CD4-positive, alpha-beta T cell (primary cell): ENCODE measurements at regions not wholly inside any gene's neighbourhood (a gene's known extent, or its start where the extent isn't known, plus 50 kb on each side); places are given as distances from the start of the nearest gene placed in this dataset.

Source experiments
- ATAC-seq: fragments of 200-7000 bp; cut with Tn5 transposase; one replicate; pipeline ENCODE4 v1.10.0; 2022; ENCODE audit warnings: mild to moderate bottlenecking; ENCODE audit not compliant: poor library complexity
- CTCF ChIA-PET: fragments of 350-600 bp; sonication (Branson Sonifier 250); formaldehyde crosslinking; loops from one replicate; lab custom pipeline; 2021; ENCODE audit warnings: antibody characterized with exemption, inconsistent platforms; lab: Charles Lee
- POLR2A ChIA-PET: fragments of 350-600 bp; sonication (Branson Sonifier 250); formaldehyde crosslinking; loops from one replicate; lab custom pipeline; 2021; ENCODE audit warnings: antibody characterized with exemption, inconsistent platforms; lab: Charles Lee
- DNase-seq, 14 experiments: peaks; one replicate each; pipeline ENCODE4 v3.0.0-alpha.2; 2013 to 2020; ENCODE audit warnings: mixed read lengths in 2 of 14
- H3K27ac ChIP-seq, 2 donors: one replicate each; pipeline versions ENCODE4 v1.5.1 to v1.7.0; 2013; ENCODE audit warnings: low read length in 2 of 2, low read depth in 1 of 2, mild to moderate bottlenecking in 1 of 2
- H3K27me3 ChIP-seq, 2 experiments: 1 replicate in 1 of 2; 2 replicates in 1 of 2; pipeline versions ENCODE4 v1.6.1 to v1.7.0; 2013; ENCODE audit warnings: low read length in 2 of 2, control low read depth in 1 of 2, mild to moderate bottlenecking in 1 of 2, moderate library complexity in 1 of 2; ENCODE audit not compliant: insufficient read depth in 2 of 2, control insufficient read depth in 1 of 2
- H3K36me3 ChIP-seq: one replicate; pipeline ENCODE4 v1.6.1; 2013; ENCODE audit warnings: low read length, control low read depth; ENCODE audit not compliant: insufficient read depth
- H3K4me1 ChIP-seq: one replicate; pipeline ENCODE4 v1.6.1; 2013; ENCODE audit warnings: low read length, control low read depth; ENCODE audit not compliant: insufficient read depth
- H3K4me3 ChIP-seq: one replicate; pipeline ENCODE4 v1.5.1; 2013; ENCODE audit warnings: mild to moderate bottlenecking, low read length, moderate library complexity
- H3K9me3 ChIP-seq, 2 experiments: 1 replicate in 1 of 2; 2 replicates in 1 of 2; pipeline versions ENCODE4 v1.6.1 to v1.7.0; 2013; ENCODE audit warnings: low read length in 2 of 2, mild to moderate bottlenecking in 2 of 2, control low read depth in 1 of 2, moderate library complexity in 1 of 2; ENCODE audit not compliant: control insufficient read depth in 1 of 2, insufficient read depth in 1 of 2
- H3K27ac Mint-ChIP-seq: one replicate; pipeline ENCODE4 v1.8.0; 2020; ENCODE audit warnings: mixed read lengths
- H3K27me3 Mint-ChIP-seq: one replicate; pipeline ENCODE4 v1.8.0; 2021; ENCODE audit warnings: mixed read lengths
- H3K36me3 Mint-ChIP-seq: one replicate; pipeline ENCODE4 v1.8.0; 2021; ENCODE audit warnings: low read depth, mixed read lengths
- H3K4me1 Mint-ChIP-seq: one replicate; pipeline ENCODE4 v1.8.0; 2021; ENCODE audit warnings: low read depth, mixed read lengths
- H3K4me3 Mint-ChIP-seq: one replicate; pipeline ENCODE4 v1.8.0; 2020; ENCODE audit warnings: mild to moderate bottlenecking, mixed read lengths
- H3K9me3 Mint-ChIP-seq: one replicate; pipeline ENCODE4 v1.8.0; 2020; ENCODE audit warnings: mixed read lengths
- CTCF ChIP-seq: fragments of 200-600 bp; IDR thresholded peaks from one replicate; pipeline ENCODE4 v1.8.0; 2022; ENCODE audit warnings: antibody characterized with exemption, mild to moderate bottlenecking
- intact Hi-C, 2 experiments: fragments of 100-400 bp; cut with DNase I in 1 of 2; cut with micrococcal nuclease in 1 of 2; formaldehyde crosslinking; loops; one replicate each; pipeline versions ENCODE4 v1.15.1 to v1.9.0; 2023 to 2025; cut with DNase I, micrococcal nuclease

GRCh38 chr21:35737449-35737848, 322.9 kb downstream of the SETD4 start:
- H3K4me1 ChIP-seq: no peaks in the 10 kb centered on the region
- H3K27ac Mint-ChIP-seq: no peak overlapping the region
- H3K27ac ChIP-seq: no peak overlapping the region
- peaks cover 7% of the 10 kb centered on the region for H3K4me1 Mint-ChIP-seq
- no peaks in the 10 kb centered on the region for H3K36me3 ChIP-seq
- no peaks in the 10 kb centered on the region for H3K27me3 Mint-ChIP-seq
- no peak for TF ChIP-seq CTCF
- no peak for DNase-seq
- intact Hi-C loops: no loop called here
- H3K27me3 ChIP-seq: no peaks in the 10 kb centered on the region
- no peak for ATAC-seq
- no peak overlapping the region for H3K4me3 ChIP-seq
- H3K9me3 Mint-ChIP-seq: no peaks in the 10 kb centered on the region
- ChIA-PET CTCF (no interaction called here), POLR2A (no interaction called here)
- H3K36me3 Mint-ChIP-seq: no peaks in the 10 kb centered on the region
- H3K9me3 ChIP-seq: no peaks in the 10 kb centered on the region
- no peak overlapping the region for H3K4me3 Mint-ChIP-seq

DNA sequence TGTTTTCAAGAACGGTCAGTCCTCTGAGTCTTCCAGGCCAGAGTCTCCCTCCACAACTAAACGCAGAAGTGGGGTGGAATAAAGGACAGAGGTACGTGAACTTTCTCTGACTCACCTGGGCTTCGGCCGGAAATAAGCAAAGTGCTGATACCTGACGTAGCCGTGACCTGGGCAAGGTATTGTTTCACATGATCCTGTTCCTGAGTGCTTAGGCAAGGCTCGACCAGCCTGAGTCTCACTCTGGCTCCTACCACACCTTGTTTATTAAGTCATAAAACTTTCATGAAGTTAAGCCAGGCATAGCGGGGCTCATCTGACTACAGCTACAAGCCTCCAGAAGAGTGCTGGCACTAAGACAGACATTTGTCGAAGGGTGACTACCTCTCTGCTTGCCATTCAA, 327.5 kb downstream of the SETD4 start:
- no peak for DNase-seq
- peaks cover 22% of the 10 kb centered on the region for H3K27me3 Mint-ChIP-seq
- H3K9me3 Mint-ChIP-seq: no peaks in the 10 kb centered on the region
- H3K36me3 Mint-ChIP-seq: no peaks in the 10 kb centered on the region
- no peaks in the 10 kb centered on the region for H3K4me1 Mint-ChIP-seq
- ATAC-seq: no peak
- no peak for TF ChIP-seq CTCF
- H3K4me3 Mint-ChIP-seq: no peak overlapping the region
- Histone ChIP-seq H3K36me3 (no peaks in the 10 kb centered on the region), H3K9me3 (no peaks in the 10 kb centered on the region), H3K4me3 (no peak overlapping the region), H3K27me3 (peaks cover 0 to 4% of the 10 kb centered on the region in 2 experiments), H3K27ac (no peak overlapping the region), H3K4me1 (no peaks in the 10 kb centered on the region)
- CTCF ChIA-PET: no interaction called here
- intact Hi-C loops: no loop called here
- no peak overlapping the region for H3K27ac Mint-ChIP-seq
- POLR2A ChIA-PET: no interaction called here

DNA sequence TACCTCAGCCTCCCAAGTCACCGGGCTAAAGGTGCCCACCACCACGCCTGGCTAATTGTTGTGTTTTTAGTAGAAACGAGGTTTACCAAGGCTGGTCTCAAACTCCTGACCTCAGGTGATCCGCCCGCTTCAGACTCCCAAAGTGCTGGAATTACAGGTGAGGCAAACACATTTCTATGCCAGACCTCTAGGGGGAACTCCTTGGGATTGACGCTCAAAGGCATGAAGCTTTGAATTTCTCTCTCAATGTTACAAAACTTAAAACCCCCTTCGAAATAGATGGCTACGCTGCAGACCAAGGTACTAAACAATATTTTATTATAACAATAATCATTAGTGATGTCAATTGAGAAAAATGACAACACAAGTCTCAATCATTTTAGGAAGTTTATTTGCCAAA, 330.0 kb downstream of the SETD4 start:
- H3K27ac ChIP-seq: no peak overlapping the region
- H3K9me3 ChIP-seq: no peaks in the 10 kb centered on the region
- peaks cover 2 to 4% of the 10 kb centered on the region in 2 experiments for H3K27me3 ChIP-seq
- DNase-seq (no peak), ATAC-seq (no peak)
- Mint-ChIP-seq H3K9me3 (no peaks in the 10 kb centered on the region), H3K27me3 (peaks cover 37% of the 10 kb centered on the region), H3K4me1 (no peaks in the 10 kb centered on the region), H3K4me3 (no peak overlapping the region), H3K27ac (no peak overlapping the region), H3K36me3 (no peaks in the 10 kb centered on the region)
- TF ChIP-seq CTCF: no peak
- intact Hi-C loops: no loop called here
- ChIA-PET POLR2A (no interaction called here), CTCF (no interaction called here)
- H3K4me3 ChIP-seq: no peak overlapping the region
- no peaks in the 10 kb centered on the region for H3K4me1 ChIP-seq
- H3K36me3 ChIP-seq: no peaks in the 10 kb centered on the region
